GM12873 (cell line): ENCODE measurements at regions not wholly inside any gene's neighbourhood (a gene's known extent, or its start where the extent isn't known, plus 50 kb on each side); places are given as distances from the start of the nearest gene placed in this dataset.

Source experiments
- TF ChIP-seq, protein P1 (sequence below): IDR thresholded peaks from 2 replicates; pipeline ENCODE4 v1.5.1; 2012; ENCODE audit warnings: low read depth, mild to moderate bottlenecking, moderate library complexity, low read length, control low read depth; ENCODE audit not compliant: insufficient read depth; ENCODE audit errors: missing control alignments

DNA sequence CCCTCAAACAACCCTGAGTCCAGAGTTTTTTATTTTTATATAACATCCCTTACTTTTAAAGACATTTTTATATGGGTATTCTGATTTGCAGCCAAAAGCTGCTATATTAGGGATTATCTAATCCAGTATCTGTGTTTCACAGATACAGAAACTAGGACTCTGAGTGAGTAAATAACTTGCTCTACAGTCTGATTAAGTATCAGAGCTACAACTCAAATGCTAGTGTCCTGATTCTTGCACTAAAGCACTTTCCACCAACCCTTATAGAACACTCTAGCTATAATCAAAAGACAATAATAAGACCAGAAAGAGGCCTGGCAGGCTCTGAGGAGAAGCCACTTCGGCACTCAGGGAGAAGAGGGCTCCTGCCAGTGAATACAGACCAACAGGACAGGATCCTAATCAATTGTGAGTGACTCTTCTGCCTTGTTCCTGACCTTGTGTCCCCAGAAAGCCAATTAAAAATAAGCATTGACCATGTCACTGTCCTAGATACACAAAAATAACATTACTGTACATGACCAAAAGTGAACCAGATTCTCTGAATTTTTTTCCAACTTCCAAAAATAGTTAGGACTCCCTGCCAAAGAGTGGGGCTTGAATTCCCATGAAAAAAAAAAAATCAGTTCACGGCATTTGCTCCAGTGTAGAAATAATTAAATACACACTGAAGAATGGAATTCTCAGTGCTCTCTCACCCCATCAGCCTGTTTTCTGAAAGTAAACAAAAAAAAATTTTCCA, 63.6 kb upstream of the MAP3K1 start:
- TF ChIP-seq, protein P1, sequence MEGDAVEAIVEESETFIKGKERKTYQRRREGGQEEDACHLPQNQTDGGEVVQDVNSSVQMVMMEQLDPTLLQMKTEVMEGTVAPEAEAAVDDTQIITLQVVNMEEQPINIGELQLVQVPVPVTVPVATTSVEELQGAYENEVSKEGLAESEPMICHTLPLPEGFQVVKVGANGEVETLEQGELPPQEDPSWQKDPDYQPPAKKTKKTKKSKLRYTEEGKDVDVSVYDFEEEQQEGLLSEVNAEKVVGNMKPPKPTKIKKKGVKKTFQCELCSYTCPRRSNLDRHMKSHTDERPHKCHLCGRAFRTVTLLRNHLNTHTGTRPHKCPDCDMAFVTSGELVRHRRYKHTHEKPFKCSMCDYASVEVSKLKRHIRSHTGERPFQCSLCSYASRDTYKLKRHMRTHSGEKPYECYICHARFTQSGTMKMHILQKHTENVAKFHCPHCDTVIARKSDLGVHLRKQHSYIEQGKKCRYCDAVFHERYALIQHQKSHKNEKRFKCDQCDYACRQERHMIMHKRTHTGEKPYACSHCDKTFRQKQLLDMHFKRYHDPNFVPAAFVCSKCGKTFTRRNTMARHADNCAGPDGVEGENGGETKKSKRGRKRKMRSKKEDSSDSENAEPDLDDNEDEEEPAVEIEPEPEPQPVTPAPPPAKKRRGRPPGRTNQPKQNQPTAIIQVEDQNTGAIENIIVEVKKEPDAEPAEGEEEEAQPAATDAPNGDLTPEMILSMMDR: no peak

DNA sequence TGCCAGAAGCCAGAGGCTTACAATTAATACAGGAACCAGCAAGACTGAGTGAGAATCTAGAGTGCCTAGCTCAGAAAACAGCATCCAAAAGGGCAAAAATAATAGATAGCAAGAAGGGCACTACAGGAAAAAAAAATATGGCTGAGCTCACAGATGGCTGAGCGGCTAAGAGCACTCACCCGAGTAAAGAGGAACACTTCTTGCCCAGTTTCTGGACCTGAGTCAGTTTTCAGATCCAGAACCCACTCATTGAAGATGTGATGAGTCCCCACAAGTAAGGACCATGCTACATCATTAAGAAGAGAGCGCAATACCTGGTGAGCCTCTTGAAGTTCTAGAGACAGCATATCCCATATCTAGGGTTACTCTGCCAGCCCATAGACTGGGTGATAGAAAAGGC, 65.5 kb upstream of the MAP3K1 start:
- TF ChIP-seq, protein P1: no peak

DNA sequence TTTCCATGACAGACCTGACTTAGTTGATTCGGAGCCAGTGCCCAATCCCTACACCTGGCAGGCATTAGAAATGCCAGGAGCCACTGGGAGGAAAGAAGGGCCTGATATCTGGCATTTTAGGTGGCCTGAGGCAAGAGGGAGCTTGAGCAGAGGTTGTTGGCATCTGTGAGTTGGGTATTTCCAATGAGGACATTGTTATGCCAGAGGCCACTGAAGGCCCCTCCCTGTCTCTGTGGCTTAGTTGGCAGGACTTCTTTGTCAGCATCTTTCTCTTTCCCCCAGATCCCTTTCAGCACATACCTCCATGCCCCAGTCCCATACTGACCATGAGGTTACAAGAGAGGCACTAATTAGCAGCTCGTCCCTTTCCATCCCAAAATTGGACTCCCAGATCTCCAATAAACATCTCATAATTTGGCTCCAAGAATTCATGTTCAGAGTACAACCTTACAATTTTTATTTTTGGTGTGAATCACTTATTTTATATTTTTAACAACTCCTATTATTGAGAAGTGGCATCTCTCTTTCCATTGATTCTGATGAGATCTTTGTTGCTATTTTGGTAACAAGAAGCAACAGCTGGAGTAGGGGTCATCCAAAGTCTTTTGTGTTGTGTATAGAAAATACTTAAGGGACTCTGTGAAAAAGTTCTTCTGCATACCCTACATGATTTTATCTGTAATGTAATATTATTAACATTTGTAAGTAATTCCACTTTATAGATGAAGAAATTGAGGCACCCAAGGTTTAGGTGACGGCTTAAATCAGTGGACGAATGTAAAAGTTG, 68.6 kb upstream of the MAP3K1 start:
- TF ChIP-seq, protein P1: no peak

DNA sequence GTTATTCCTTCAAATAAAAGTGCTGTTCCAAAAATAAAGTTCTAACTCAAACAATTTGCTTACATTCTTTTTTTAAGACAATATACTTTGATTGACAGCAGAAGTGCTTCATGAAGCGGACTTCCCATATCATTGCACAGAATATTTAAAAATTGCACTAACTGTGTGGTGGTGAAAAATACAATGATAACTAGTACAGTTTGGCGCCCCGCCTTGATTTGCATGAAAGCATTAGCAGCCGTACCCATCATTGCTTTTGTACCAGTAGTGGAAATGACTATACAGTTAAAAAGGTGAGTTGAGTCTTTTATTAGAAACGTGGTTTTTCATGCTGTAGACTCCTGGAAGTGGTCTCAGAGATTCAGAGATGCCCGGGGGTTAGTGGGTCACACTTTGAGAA, 69.5 kb upstream of the MAP3K1 start:
- TF ChIP-seq, protein P1: no peak

DNA sequence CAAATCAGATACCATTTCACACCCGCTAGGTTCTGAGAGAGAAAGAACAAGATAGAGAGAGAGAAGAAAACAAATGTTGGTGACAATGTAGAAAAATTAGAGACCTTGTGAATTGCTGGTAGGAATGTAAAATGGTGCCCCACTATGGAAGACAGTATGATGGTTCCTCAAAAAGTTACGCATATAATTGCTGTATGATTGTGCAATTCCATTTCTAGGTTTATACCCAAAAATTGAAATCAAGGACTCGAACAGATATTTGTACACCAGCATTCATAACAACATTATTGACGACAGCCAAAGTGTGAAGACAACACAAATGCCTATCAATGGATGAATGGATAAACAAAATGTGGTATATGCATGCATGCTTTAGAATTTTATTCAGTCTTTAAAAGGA, 74.5 kb upstream of the MAP3K1 start:
- TF ChIP-seq, protein P1: no peak

DNA sequence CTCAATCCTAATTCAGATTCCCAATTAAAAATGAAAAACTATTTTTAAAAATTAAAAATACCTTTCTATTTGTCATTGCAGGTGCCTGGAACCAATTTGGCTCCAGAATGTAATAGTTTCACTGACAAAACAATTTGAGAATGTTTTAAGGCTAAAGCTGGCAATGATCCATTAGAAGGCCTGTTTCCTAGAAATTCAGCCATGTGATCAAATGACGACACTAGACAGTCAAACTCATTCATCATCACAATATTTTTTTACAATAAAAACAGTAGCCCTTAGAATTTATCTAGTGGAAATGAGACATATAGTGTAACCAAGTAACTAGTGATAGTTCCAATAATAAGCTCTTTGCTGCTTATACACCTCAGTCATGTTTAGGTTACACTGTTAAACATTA, 75.4 kb upstream of the MAP3K1 start:
- TF ChIP-seq, protein P1: no peak

DNA sequence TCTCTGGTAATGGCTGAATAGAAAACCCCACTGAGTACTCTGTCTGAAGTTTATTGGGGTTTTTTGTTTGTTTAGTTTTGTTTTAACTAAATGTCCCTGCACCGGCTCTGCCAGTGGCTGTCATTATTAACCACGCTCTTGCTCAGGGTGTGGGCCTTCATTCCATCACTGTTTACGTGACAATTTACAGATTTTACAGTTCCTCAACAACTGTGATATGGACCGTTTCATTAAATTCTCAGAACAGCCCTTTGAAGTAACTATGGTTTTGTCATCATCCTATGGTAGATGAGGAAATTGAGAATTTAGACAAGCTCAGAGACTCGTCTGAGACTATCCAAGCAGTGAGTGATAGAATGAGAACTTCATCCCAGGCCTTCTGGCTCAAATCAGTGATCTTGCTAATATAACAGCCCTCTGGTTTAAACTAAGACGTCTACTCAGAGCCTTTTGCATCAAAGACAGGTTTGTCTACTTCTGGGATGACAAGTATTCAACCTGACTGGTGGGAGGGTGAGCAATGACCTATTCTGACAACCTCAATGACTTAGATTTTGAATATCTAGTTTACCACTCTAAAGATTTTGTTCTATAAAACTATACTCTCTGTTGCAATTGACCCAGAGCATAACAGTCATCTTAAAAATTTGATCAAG, 77.3 kb upstream of the MAP3K1 start:
- TF ChIP-seq, protein P1: no peak
